ENCODE measurements at regions not wholly inside any gene's neighbourhood (a gene's known extent, or its start where the extent isn't known, plus 50 kb on each side); places are given as distances from the start of the nearest gene placed in this dataset.

- DNase-seq, result no peak
Observed at GRCh38 chr7:131000873-131001272, 266.9 kb upstream of the KLF14 start.

- DNase-seq, result no peak
Observed at GRCh38 chr7:131002600-131002999, 268.6 kb upstream of the KLF14 start.

- no peak for DNase-seq
Observed at GRCh38 chr7:131003634-131004033, 269.6 kb upstream of the KLF14 start.

GRCh38 chr7:131004371-131004770 lies 270.4 kb upstream of the KLF14 start:
- DNase-seq, result peak; percentile 61

GRCh38 chr7:131007439-131008330 lies 273.7 kb upstream of the KLF14 start:
- DNase-seq, result peak; percentile 95

GRCh38 chr7:131008840-131009711 lies 275.1 kb upstream of the KLF14 start:
- no peak for DNase-seq

GRCh38 chr7:131010029-131010716 lies 276.2 kb upstream of the KLF14 start:
- no peak for DNase-seq

GRCh38 chr7:131010717-131011431 lies 276.9 kb upstream of the KLF14 start:
- peak; percentile 57 for DNase-seq

GRCh38 chr7:131011432-131011742 lies 277.4 kb upstream of the KLF14 start:
- peak; percentile 71 for DNase-seq

- peak; percentile 88 for DNase-seq
Observed at GRCh38 chr7:131011976-131012375, 278.0 kb upstream of the KLF14 start.

GRCh38 chr7:131012477-131013031 lies 278.5 kb upstream of the KLF14 start:
- DNase-seq, result peak; percentile 34

GRCh38 chr7:131013716-131014115 lies 279.7 kb upstream of the KLF14 start:
- no peak for DNase-seq

- DNase-seq, result no peak
Observed at GRCh38 chr7:131014906-131015656, 281.1 kb upstream of the KLF14 start.

GRCh38 chr7:131015657-131015958 lies 281.6 kb upstream of the KLF14 start:
- DNase-seq, result no peak

GRCh38 chr7:131016230-131016629 lies 282.2 kb upstream of the KLF14 start:
- no peak for DNase-seq

- no peak for DNase-seq
Observed at GRCh38 chr7:131019351-131019750, 285.3 kb upstream of the KLF14 start.

- no peak for DNase-seq
Observed at GRCh38 chr7:131020759-131021261, 286.8 kb upstream of the KLF14 start.

- no peak for DNase-seq
Observed at GRCh38 chr7:131021460-131021859, 287.5 kb upstream of the KLF14 start.

- no peak for DNase-seq
Observed at GRCh38 chr7:131021902-131022301, 287.9 kb upstream of the KLF14 start.

- peak; percentile 63 for DNase-seq
Observed at GRCh38 chr7:131026297-131027000, 292.4 kb upstream of the KLF14 start.

- DNase-seq, result peak; percentile 71
Observed at GRCh38 chr7:131027287-131027773, 293.3 kb upstream of the KLF14 start.
